ENCODE measurements at regions not wholly inside any gene's neighbourhood (a gene's known extent, or its start where the extent isn't known, plus 50 kb on each side); places are given as distances from the start of the nearest gene placed in this dataset.

- no peak for DNase-seq
These were observed 114.1 kb downstream of the SLC16A9 start for GRCh38 chr10:59595593-59595992.

GRCh38 chr10:59593768-59594167, 115.9 kb downstream of the SLC16A9 start:
- DNase-seq: no peak

GRCh38 chr10:59589796-59590195, 119.9 kb downstream of the SLC16A9 start:
- no peak for DNase-seq

GRCh38 chr10:59588791-59589190, 120.9 kb downstream of the SLC16A9 start:
- no peak for DNase-seq

GRCh38 chr10:59587756-59588140, 121.9 kb downstream of the SLC16A9 start:
- DNase-seq: no peak

- DNase-seq: no peak
These were observed 122.4 kb downstream of the SLC16A9 start for GRCh38 chr10:59587083-59587755.

- no peak for DNase-seq
These were observed 123.2 kb downstream of the SLC16A9 start for GRCh38 chr10:59586407-59586891.

- no peak for DNase-seq
These were observed 124.5 kb downstream of the SLC16A9 start for GRCh38 chr10:59585046-59585700.

GRCh38 chr10:59582780-59583179, 126.9 kb downstream of the SLC16A9 start:
- DNase-seq: no peak

- no peak for DNase-seq
These were observed 127.6 kb downstream of the SLC16A9 start for GRCh38 chr10:59582058-59582457.

GRCh38 chr10:59580026-59580863, 129.4 kb downstream of the SLC16A9 start:
- DNase-seq: peak; percentile 41 to 45

GRCh38 chr10:59578741-59579140, 130.9 kb downstream of the SLC16A9 start:
- DNase-seq: no peak

- peak; percentile 41 to 47 for DNase-seq
These were observed 131.7 kb downstream of the SLC16A9 start for GRCh38 chr10:59577984-59578383.

- DNase-seq: no peak
These were observed 134.4 kb downstream of the SLC16A9 start for GRCh38 chr10:59575269-59575668.

GRCh38 chr10:59563531-59563930, 146.1 kb downstream of the SLC16A9 start:
- no peak for DNase-seq

- no peak for DNase-seq
These were observed 147.5 kb downstream of the SLC16A9 start for GRCh38 chr10:59562126-59562525.

- peak in 1 of 2 experiments; percentile 14 for DNase-seq
These were observed 148.1 kb downstream of the SLC16A9 start for GRCh38 chr10:59561477-59562121.

- no peak for DNase-seq
These were observed 148.7 kb downstream of the SLC16A9 start for GRCh38 chr10:59560990-59561389.

- no peak for DNase-seq
These were observed 149.5 kb downstream of the SLC16A9 start for GRCh38 chr10:59560161-59560560.

GRCh38 chr10:59558066-59558465, 151.6 kb downstream of the SLC16A9 start:
- no peak for DNase-seq

- no peak for DNase-seq
These were observed 152.0 kb downstream of the SLC16A9 start for GRCh38 chr10:59557642-59558041.

- no peak for DNase-seq
These were observed 152.6 kb downstream of the SLC16A9 start for GRCh38 chr10:59557052-59557451.

Measured in Kasumi-1 (cell line).